GM12878 (cell line): ENCODE measurements at regions not wholly inside any gene's neighbourhood (a gene's known extent, or its start where the extent isn't known, plus 50 kb on each side); places are given as distances from the start of the nearest gene placed in this dataset.

Source experiments
- ATF2 ChIP-seq: IDR thresholded peaks from 2 replicates; pipeline ENCODE4 v1.6.1; 2012; ENCODE audit warnings: low read length, inconsistent platforms
- CTCF ChIP-seq, 3 experiments: IDR thresholded peaks in 2 of 3; conservative IDR thresholded peaks in 1 of 3; 2 replicates each; pipeline ENCODE4 v1.5.1; 2011; ENCODE audit warnings: low read depth in 3 of 3, low read length in 3 of 3, mild to moderate bottlenecking in 3 of 3, control low read depth in 2 of 3, moderate library complexity in 2 of 3, inconsistent platforms in 1 of 3, mixed read lengths in 1 of 3; ENCODE audit not compliant: control insufficient read depth in 2 of 3, insufficient read depth in 1 of 3; ENCODE audit errors: extremely low read depth in 1 of 3
- ELK1 ChIP-seq: IDR thresholded peaks from 2 replicates; pipeline ENCODE4 v1.6.1; 2012; ENCODE audit warnings: low read depth, low read length, improper control_type of control experiment
- EZH2 ChIP-seq: IDR thresholded peaks from 2 replicates; pipeline ENCODE4 v1.6.1; 2012; ENCODE audit warnings: low read depth, mild to moderate bottlenecking, control low read depth, inconsistent platforms, low read length, borderline replicate concordance; ENCODE audit not compliant: control insufficient read depth
- HDAC2 ChIP-seq: fragments of 200-600 bp; sonication (generic); IDR thresholded peaks from 2 replicates; pipeline ENCODE4 v1.6.1; 2017
- JUND ChIP-seq: IDR thresholded peaks from 2 replicates; pipeline ENCODE4 v1.6.1; 2012; ENCODE audit warnings: low read depth, mild to moderate bottlenecking, low read length, improper control_type of control experiment, moderate library complexity
- MAX ChIP-seq: IDR thresholded peaks from 2 replicates; pipeline ENCODE4 v1.6.1; 2012; ENCODE audit warnings: low read depth, low read length, improper control_type of control experiment
- MEF2A ChIP-seq: IDR thresholded peaks from 2 replicates; pipeline ENCODE4 v1.6.1; 2011; ENCODE audit warnings: low read depth, mild to moderate bottlenecking, low read length, moderate library complexity; ENCODE audit not compliant: insufficient read depth
- POLR2A ChIP-seq: IDR thresholded peaks from 2 replicates; pipeline ENCODE4 v1.6.1; 2011; ENCODE audit warnings: low read depth, mild to moderate bottlenecking, low read length
- POLR2AphosphoS5 ChIP-seq: IDR thresholded peaks from 2 replicates; pipeline ENCODE4 v1.6.1; 2011; ENCODE audit warnings: mild to moderate bottlenecking, low read length, inconsistent platforms
- RAD21 ChIP-seq: IDR thresholded peaks from 2 replicates; pipeline ENCODE4 v1.6.1; 2011; ENCODE audit warnings: mild to moderate bottlenecking, low read depth, low read length, moderate library complexity; ENCODE audit not compliant: insufficient read depth
- RELA ChIP-seq: fragments of 450-650 bp; IDR thresholded peaks from 2 replicates; pipeline ENCODE4 v1.8.0; 2014; ENCODE audit warnings: borderline replicate concordance; ENCODE audit not compliant: partially characterized antibody
- RFX5 ChIP-seq: IDR thresholded peaks from 2 replicates; pipeline ENCODE4 v1.6.1; 2011; ENCODE audit warnings: low read depth, low read length, improper control_type of control experiment
- TAF1 ChIP-seq: IDR thresholded peaks from 2 replicates; pipeline ENCODE4 v1.6.1; 2011; ENCODE audit warnings: mild to moderate bottlenecking, low read depth, low read length, borderline replicate concordance

GRCh38 chr18:64201781-64202180, 52.9 kb upstream of the LINC00305 start:
- no peak for TF ChIP-seq POLR2A
- TF ChIP-seq MEF2A, result no peak
- TF ChIP-seq EZH2, result no peak
- no peak for TF ChIP-seq ATF2
- TF ChIP-seq POLR2AphosphoS5, result no peak
- no peak for TF ChIP-seq ELK1
- TF ChIP-seq CTCF (IDR thresholded peaks at IDR 0.05 in 2 of 3, conservative IDR thresholded peaks at IDR 0.05 in 1 of 3; ENCODE audit: control insufficient read depth in 2 of 3, extremely low read depth in 1 of 3, insufficient read depth in 1 of 3, low read depth in 3 of 3, low read length in 3 of 3), result no peak
- TF ChIP-seq JUND, result no peak
- TF ChIP-seq HDAC2, result no peak
- TF ChIP-seq TAF1, result no peak
- no peak for TF ChIP-seq RAD21
- no peak for TF ChIP-seq RELA
- TF ChIP-seq MAX, result no peak
- no peak for TF ChIP-seq RFX5
